ENCODE measurements at regions not wholly inside any gene's neighbourhood (a gene's known extent, or its start where the extent isn't known, plus 50 kb on each side); places are given as distances from the start of the nearest gene placed in this dataset.

- no peaks in the 10 kb centered on the region for H3K27me3 ChIP-seq
- no peaks in the 10 kb centered on the region for H3K9me3 ChIP-seq
- no peaks in the 10 kb centered on the region for H3K36me3 ChIP-seq
- H3K4me1 ChIP-seq = no peaks in the 10 kb centered on the region
- no peak for DNase-seq
- ATAC-seq = no peak
- intact Hi-C loops (cut with DNase I) = no loop called here
- TF ChIP-seq CTCF (IDR thresholded peaks at IDR 0.05) = no peak
- H3K27ac ChIP-seq = no peak overlapping the region
- no peak overlapping the region for H3K4me3 ChIP-seq
Measured at GRCh38 chr12:105576261-105576660, 245.8 kb downstream of the C12orf75 start.

GRCh38 chr12:105580821-105581352 is 250.4 kb downstream of the C12orf75 start:
- no peaks in the 10 kb centered on the region for H3K27me3 ChIP-seq
- no peak for TF ChIP-seq CTCF (IDR thresholded peaks at IDR 0.05)
- H3K4me1 ChIP-seq = no peaks in the 10 kb centered on the region
- no peaks in the 10 kb centered on the region for H3K9me3 ChIP-seq
- no peak overlapping the region for H3K4me3 ChIP-seq
- ATAC-seq (peak; percentile 58), DNase-seq (no peak)
- intact Hi-C loops (cut with DNase I) = no loop called here
- no peaks in the 10 kb centered on the region for H3K36me3 ChIP-seq
- no peak overlapping the region for H3K27ac ChIP-seq

DNA sequence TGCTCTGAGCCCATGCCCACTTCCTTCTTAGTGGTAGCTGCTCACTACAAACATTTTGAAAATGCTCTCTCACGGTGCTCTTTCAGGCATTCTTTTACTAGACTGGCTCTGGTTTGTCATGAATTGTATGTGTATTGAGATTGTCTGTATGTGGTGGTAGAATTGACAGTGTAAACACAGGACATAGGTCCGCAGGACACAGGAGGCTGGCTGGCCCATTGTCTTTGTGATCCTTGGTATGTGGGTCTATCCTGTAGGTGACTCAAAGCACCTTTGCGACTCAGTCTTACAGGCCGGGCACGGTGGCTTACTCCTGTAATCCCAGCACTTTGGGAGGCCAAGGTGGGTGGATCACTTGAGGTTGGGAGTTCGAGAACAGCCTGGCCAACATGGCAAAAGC is 250.9 kb downstream of the C12orf75 start:
- Histone ChIP-seq H3K9me3 (no peaks in the 10 kb centered on the region), H3K27me3 (no peaks in the 10 kb centered on the region), H3K36me3 (no peaks in the 10 kb centered on the region), H3K27ac (no peak overlapping the region), H3K4me3 (no peak overlapping the region), H3K4me1 (no peaks in the 10 kb centered on the region)
- ATAC-seq = no peak
- TF ChIP-seq CTCF (IDR thresholded peaks at IDR 0.05) = no peak
- intact Hi-C loops (cut with DNase I) = no loop called here
- no peak for DNase-seq

DNA sequence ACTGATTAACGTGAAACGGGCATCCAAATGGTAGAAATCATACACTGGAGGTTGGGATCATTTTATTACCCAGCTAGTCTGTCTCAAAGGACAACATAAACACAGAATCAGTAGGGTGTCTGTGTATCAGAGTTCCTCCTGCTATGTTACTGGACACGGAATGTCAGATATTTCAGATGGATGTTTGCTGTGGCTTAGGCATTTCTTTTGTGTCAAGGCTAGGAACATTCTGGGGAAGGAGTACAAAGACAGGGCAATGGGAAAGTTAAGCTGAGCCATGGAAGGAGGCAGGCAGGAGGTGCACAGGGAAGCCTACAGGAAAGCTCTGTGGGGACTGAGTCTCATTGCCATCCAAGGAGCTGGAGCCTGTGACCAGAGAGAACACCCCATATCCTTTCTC is 254.6 kb downstream of the C12orf75 start:
- intact Hi-C loops (cut with DNase I) = no loop called here
- no peak overlapping the region for H3K4me3 ChIP-seq
- TF ChIP-seq CTCF (IDR thresholded peaks at IDR 0.05) = no peak
- no peaks in the 10 kb centered on the region for H3K4me1 ChIP-seq
- DNase-seq (no peak), ATAC-seq (no peak)
- no peaks in the 10 kb centered on the region for H3K9me3 ChIP-seq
- no peak overlapping the region for H3K27ac ChIP-seq
- H3K36me3 ChIP-seq = no peaks in the 10 kb centered on the region
- no peaks in the 10 kb centered on the region for H3K27me3 ChIP-seq

GRCh38 chr12:105587237-105587636 is 256.7 kb downstream of the C12orf75 start:
- Histone ChIP-seq H3K27me3 (no peaks in the 10 kb centered on the region), H3K9me3 (no peaks in the 10 kb centered on the region), H3K36me3 (no peaks in the 10 kb centered on the region), H3K4me3 (no peak overlapping the region), H3K4me1 (no peaks in the 10 kb centered on the region), H3K27ac (no peak overlapping the region)
- no peak for TF ChIP-seq CTCF (IDR thresholded peaks at IDR 0.05)
- ATAC-seq (no peak), DNase-seq (no peak)
- intact Hi-C loops (cut with DNase I) = no loop called here

DNA sequence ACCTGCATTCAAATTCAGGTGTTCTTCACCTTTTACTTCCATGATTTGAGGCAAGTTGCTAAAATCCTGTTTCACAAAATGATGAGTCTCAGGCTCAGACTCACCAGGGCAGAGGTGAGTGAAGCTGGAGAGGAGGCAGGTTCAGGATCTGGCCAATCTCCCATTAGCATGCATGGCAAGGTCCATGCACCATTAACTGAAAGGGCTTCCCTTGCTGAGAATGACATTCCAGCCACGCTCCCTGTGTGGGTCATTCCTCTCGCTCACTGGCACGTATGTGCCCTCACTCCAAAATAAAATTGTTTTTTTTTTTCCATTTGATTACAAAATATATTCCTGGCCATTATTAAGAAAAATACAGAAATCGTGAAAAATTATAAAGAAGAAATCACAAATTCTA is 257.6 kb downstream of the C12orf75 start:
- H3K9me3 ChIP-seq = no peaks in the 10 kb centered on the region
- H3K27me3 ChIP-seq = no peaks in the 10 kb centered on the region
- ATAC-seq (no peak), DNase-seq (no peak)
- H3K4me1 ChIP-seq = no peaks in the 10 kb centered on the region
- H3K27ac ChIP-seq = no peak overlapping the region
- TF ChIP-seq CTCF (IDR thresholded peaks at IDR 0.05) = no peak
- H3K4me3 ChIP-seq = no peak overlapping the region
- intact Hi-C loops (cut with DNase I) = no loop called here
- no peaks in the 10 kb centered on the region for H3K36me3 ChIP-seq
